MCF 10A (cell line): ENCODE measurements at regions not wholly inside any gene's neighbourhood (a gene's known extent, or its start where the extent isn't known, plus 50 kb on each side); places are given as distances from the start of the nearest gene placed in this dataset.

ENCODE experiments used
- BruUV-seq: library from RNA; stranded (reverse); fragments of 400-500 nt; replicated peaks from 2 replicates; lab custom pipeline; 2021; lab: Mats Ljungman, UMichigan
- CTCF ChIA-PET: fragments of 300-600 bp; sonication (Branson Sonifier 250); formaldehyde crosslinking; extraction: SDS; loops from one replicate; lab custom pipeline; 2021; ENCODE audit warnings: antibody characterized with exemption, inconsistent platforms; lab: Yijun Ruan, JAX
- POLR2A ChIA-PET: fragments of 300-600, 350-650 bp; sonication (Branson Sonifier 250); formaldehyde crosslinking; extraction: SDS; loops from one replicate; lab custom pipeline; 2020; ENCODE audit warnings: antibody characterized with exemption, inconsistent platforms; lab: Yijun Ruan, JAX
- DNase-seq: peaks from one replicate; pipeline ENCODE4 v3.0.0-alpha.2; 2018; ENCODE audit not compliant: unreplicated experiment
- H3K27ac Mint-ChIP-seq: one replicate; pipeline ENCODE4 v1.8.0; 2022; ENCODE audit warnings: mild to moderate bottlenecking, low read depth, mixed read lengths; ENCODE audit not compliant: unreplicated experiment
- H3K27me3 Mint-ChIP-seq: one replicate; pipeline ENCODE4 v1.8.0; 2022; ENCODE audit warnings: mixed read lengths; ENCODE audit not compliant: insufficient read depth, unreplicated experiment
- H3K36me3 Mint-ChIP-seq: one replicate; pipeline ENCODE4 v1.8.0; 2022; ENCODE audit warnings: mild to moderate bottlenecking, moderate library complexity, mixed read lengths; ENCODE audit not compliant: insufficient read depth, unreplicated experiment
- H3K4me1 Mint-ChIP-seq: one replicate; pipeline ENCODE4 v1.8.0; 2022; ENCODE audit warnings: mixed read lengths; ENCODE audit not compliant: insufficient read depth, unreplicated experiment
- H3K4me3 Mint-ChIP-seq: one replicate; pipeline ENCODE4 v1.8.0; 2022; ENCODE audit warnings: mild to moderate bottlenecking, moderate library complexity, mixed read lengths; ENCODE audit not compliant: unreplicated experiment
- H3K9me3 Mint-ChIP-seq: one replicate; pipeline ENCODE4 v1.8.0; 2022; ENCODE audit warnings: mixed read lengths; ENCODE audit not compliant: unreplicated experiment
- intact Hi-C: fragments of 100-400 bp; cut with micrococcal nuclease; formaldehyde crosslinking; loops from 2 replicates; pipeline ENCODE4 v1.14.1; 2022
- TF ChIP-seq, protein P1 (sequence below): fragments of 200-600 bp; IDR thresholded peaks from one replicate; pipeline ENCODE4 v1.8.0; 2022; ENCODE audit warnings: antibody characterized with exemption, mild to moderate bottlenecking; ENCODE audit not compliant: unreplicated experiment

DNA sequence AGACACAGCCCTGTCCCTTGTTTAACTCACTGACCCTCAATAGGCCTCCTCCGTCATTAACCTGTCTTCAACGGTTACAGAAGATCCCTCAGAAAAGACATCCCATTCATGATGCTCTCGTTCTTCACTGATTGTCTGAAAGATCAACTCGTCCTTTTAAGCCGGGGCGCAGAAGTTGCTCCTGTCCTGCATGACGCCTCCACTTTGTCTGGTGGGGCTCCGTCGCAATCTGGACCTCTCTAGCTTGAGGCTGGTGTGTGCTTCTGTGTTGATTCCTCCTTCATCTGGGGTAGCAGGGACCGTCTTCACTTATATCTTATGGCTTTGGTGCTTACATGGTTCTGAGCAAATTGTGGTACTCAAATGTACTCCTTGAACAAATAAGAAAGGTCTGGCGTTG lies 766.0 kb upstream of the PCDH9 start:
- Mint-ChIP-seq H3K4me3 (no peak overlapping the region), H3K27me3 (no peaks in the 10 kb centered on the region), H3K36me3 (no peaks in the 10 kb centered on the region), H3K9me3 (no peaks in the 10 kb centered on the region), H3K4me1 (peaks cover 2% of the 10 kb centered on the region), H3K27ac (no peak overlapping the region)
- TF ChIP-seq, protein P1, sequence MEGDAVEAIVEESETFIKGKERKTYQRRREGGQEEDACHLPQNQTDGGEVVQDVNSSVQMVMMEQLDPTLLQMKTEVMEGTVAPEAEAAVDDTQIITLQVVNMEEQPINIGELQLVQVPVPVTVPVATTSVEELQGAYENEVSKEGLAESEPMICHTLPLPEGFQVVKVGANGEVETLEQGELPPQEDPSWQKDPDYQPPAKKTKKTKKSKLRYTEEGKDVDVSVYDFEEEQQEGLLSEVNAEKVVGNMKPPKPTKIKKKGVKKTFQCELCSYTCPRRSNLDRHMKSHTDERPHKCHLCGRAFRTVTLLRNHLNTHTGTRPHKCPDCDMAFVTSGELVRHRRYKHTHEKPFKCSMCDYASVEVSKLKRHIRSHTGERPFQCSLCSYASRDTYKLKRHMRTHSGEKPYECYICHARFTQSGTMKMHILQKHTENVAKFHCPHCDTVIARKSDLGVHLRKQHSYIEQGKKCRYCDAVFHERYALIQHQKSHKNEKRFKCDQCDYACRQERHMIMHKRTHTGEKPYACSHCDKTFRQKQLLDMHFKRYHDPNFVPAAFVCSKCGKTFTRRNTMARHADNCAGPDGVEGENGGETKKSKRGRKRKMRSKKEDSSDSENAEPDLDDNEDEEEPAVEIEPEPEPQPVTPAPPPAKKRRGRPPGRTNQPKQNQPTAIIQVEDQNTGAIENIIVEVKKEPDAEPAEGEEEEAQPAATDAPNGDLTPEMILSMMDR = no peak
- ChIA-PET POLR2A (interaction anchor here (0.6 kb wide), 1 partner anchor 13 kb away, joined by 3 read pairs; no protein-coding TSS in a partner anchor), CTCF (no interaction called here)
- no peak for DNase-seq
- no TSS peak for BruUV-seq
- intact Hi-C loops = no loop called here

DNA sequence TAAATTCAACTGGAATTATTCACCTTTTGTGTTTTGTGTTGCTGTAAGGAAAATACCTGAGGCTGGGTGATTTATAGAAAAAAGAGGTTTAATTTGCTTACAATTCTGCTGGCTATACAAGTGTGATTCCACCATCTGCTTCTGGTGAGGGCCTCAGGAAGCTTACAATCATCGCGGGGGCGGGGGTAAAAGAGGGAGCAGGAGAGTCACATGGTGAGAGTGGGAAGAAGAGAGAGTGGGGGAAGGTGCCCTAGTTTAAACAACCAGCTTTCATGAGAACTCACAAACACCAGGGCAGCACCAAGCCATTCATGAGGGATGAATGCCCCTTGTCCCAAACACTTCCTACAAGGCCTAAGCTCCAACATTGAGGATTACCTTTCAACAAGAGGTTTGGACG lies 760.7 kb upstream of the PCDH9 start:
- Mint-ChIP-seq H3K4me3 (no peak overlapping the region), H3K36me3 (no peaks in the 10 kb centered on the region), H3K27me3 (no peaks in the 10 kb centered on the region), H3K9me3 (no peaks in the 10 kb centered on the region), H3K27ac (no peak overlapping the region), H3K4me1 (no peaks in the 10 kb centered on the region)
- ChIA-PET CTCF (interaction anchor here (1.2 kb wide), 1 partner anchor 22 kb away, joined by 3 read pairs; no protein-coding TSS in a partner anchor), POLR2A (interaction anchor here (0.5 kb wide), 1 partner anchor 184 kb away, joined by 3 read pairs; no protein-coding TSS in a partner anchor)
- TF ChIP-seq, protein P1 = no peak
- no peak for DNase-seq
- BruUV-seq = no TSS peak
- intact Hi-C loops = no loop called here

GRCh38 chr13:67986234-67986633 lies 756.1 kb upstream of the PCDH9 start:
- DNase-seq = no peak
- no peaks in the 10 kb centered on the region for H3K4me1 Mint-ChIP-seq
- POLR2A ChIA-PET = no interaction called here
- no peaks in the 10 kb centered on the region for H3K27me3 Mint-ChIP-seq
- TF ChIP-seq, protein P1 = no peak
- intact Hi-C loops = no loop called here
- H3K36me3 Mint-ChIP-seq = no peaks in the 10 kb centered on the region
- no TSS peak for BruUV-seq
- no peak overlapping the region for H3K4me3 Mint-ChIP-seq
- no peak overlapping the region for H3K27ac Mint-ChIP-seq
- no peaks in the 10 kb centered on the region for H3K9me3 Mint-ChIP-seq
- CTCF ChIA-PET = no interaction called here

- Mint-ChIP-seq H3K4me1 (no peaks in the 10 kb centered on the region), H3K4me3 (no peak overlapping the region), H3K9me3 (no peaks in the 10 kb centered on the region), H3K27ac (no peak overlapping the region), H3K27me3 (no peaks in the 10 kb centered on the region), H3K36me3 (no peaks in the 10 kb centered on the region)
- BruUV-seq = no TSS peak
- TF ChIP-seq, protein P1 = no peak
- intact Hi-C loops = no loop called here
- DNase-seq = no peak
- POLR2A ChIA-PET = no interaction called here
- CTCF ChIA-PET = no interaction called here
These were observed 746.9 kb upstream of the PCDH9 start for GRCh38 chr13:67977066-67977465.
